ENCODE measurements at regions not wholly inside any gene's neighbourhood (a gene's known extent, or its start where the extent isn't known, plus 50 kb on each side); places are given as distances from the start of the nearest gene placed in this dataset.

GRCh38 chr18:21179590-21180220, 62.3 kb upstream of the GREB1L start:
- Histone ChIP-seq H2AFZ (ENCODE audit: low read depth, low read length) (no peak overlapping the region), H3F3A (ENCODE audit: insufficient read depth, low read length, poor library complexity, severe bottlenecking) (no peaks in the 10 kb centered on the region), H4K20me1 (ENCODE audit: insufficient read depth) (no peaks in the 10 kb centered on the region), H3K4me2 (ENCODE audit: low read length) (no peak overlapping the region), H3K79me2 (replicated peaks; ENCODE audit: insufficient read depth, low read length) (no peaks in the 10 kb centered on the region), H3K9ac (ENCODE audit: low read length) (no peak overlapping the region), H3K27ac (ENCODE audit: low read length) (no peak overlapping the region), H3K4me3 (ENCODE audit: low read length) (no peak overlapping the region), H3K27me3 (ENCODE audit: insufficient read depth, low read depth, low read length) (no peaks in the 10 kb centered on the region), H3K36me3 (ENCODE audit: insufficient read depth, low read length) (no peaks in the 10 kb centered on the region), H3K9me2 (ENCODE audit: insufficient read depth, low read length) (no peaks in the 10 kb centered on the region), H3K9me3 (ENCODE audit: low read length) (no peaks in the 10 kb centered on the region)
- TF ChIP-seq RAD21 (conservative IDR thresholded peaks at IDR 0.05) (peak; percentile 83), POLR2AphosphoS5 (IDR thresholded peaks at IDR 0.05) (no peak), EP300 (conservative IDR thresholded peaks at IDR 0.05; ENCODE audit: poor library complexity, severe bottlenecking) (no peak), MXI1 (conservative IDR thresholded peaks at IDR 0.05; ENCODE audit: poor library complexity, severe bottlenecking) (no peak), TAF1 (IDR thresholded peaks at IDR 0.05; ENCODE audit: low read depth) (no peak), EZH2 (IDR thresholded peaks at IDR 0.05; ENCODE audit: borderline replicate concordance, insufficient read depth, low read length, poor library complexity, severe bottlenecking) (no peak), SMC3 (conservative IDR thresholded peaks at IDR 0.05; ENCODE audit: poor library complexity) (peak; percentile 76)
- TF ChIP-seq, protein P1, sequence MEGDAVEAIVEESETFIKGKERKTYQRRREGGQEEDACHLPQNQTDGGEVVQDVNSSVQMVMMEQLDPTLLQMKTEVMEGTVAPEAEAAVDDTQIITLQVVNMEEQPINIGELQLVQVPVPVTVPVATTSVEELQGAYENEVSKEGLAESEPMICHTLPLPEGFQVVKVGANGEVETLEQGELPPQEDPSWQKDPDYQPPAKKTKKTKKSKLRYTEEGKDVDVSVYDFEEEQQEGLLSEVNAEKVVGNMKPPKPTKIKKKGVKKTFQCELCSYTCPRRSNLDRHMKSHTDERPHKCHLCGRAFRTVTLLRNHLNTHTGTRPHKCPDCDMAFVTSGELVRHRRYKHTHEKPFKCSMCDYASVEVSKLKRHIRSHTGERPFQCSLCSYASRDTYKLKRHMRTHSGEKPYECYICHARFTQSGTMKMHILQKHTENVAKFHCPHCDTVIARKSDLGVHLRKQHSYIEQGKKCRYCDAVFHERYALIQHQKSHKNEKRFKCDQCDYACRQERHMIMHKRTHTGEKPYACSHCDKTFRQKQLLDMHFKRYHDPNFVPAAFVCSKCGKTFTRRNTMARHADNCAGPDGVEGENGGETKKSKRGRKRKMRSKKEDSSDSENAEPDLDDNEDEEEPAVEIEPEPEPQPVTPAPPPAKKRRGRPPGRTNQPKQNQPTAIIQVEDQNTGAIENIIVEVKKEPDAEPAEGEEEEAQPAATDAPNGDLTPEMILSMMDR (IDR thresholded peaks at IDR 0.05; ENCODE audit: poor library complexity, severe bottlenecking): peak; percentile 82
- TF ChIP-seq, protein P2, sequence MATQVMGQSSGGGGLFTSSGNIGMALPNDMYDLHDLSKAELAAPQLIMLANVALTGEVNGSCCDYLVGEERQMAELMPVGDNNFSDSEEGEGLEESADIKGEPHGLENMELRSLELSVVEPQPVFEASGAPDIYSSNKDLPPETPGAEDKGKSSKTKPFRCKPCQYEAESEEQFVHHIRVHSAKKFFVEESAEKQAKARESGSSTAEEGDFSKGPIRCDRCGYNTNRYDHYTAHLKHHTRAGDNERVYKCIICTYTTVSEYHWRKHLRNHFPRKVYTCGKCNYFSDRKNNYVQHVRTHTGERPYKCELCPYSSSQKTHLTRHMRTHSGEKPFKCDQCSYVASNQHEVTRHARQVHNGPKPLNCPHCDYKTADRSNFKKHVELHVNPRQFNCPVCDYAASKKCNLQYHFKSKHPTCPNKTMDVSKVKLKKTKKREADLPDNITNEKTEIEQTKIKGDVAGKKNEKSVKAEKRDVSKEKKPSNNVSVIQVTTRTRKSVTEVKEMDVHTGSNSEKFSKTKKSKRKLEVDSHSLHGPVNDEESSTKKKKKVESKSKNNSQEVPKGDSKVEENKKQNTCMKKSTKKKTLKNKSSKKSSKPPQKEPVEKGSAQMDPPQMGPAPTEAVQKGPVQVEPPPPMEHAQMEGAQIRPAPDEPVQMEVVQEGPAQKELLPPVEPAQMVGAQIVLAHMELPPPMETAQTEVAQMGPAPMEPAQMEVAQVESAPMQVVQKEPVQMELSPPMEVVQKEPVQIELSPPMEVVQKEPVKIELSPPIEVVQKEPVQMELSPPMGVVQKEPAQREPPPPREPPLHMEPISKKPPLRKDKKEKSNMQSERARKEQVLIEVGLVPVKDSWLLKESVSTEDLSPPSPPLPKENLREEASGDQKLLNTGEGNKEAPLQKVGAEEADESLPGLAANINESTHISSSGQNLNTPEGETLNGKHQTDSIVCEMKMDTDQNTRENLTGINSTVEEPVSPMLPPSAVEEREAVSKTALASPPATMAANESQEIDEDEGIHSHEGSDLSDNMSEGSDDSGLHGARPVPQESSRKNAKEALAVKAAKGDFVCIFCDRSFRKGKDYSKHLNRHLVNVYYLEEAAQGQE (IDR thresholded peaks at IDR 0.05; ENCODE audit: borderline replicate concordance): no peak

DNA sequence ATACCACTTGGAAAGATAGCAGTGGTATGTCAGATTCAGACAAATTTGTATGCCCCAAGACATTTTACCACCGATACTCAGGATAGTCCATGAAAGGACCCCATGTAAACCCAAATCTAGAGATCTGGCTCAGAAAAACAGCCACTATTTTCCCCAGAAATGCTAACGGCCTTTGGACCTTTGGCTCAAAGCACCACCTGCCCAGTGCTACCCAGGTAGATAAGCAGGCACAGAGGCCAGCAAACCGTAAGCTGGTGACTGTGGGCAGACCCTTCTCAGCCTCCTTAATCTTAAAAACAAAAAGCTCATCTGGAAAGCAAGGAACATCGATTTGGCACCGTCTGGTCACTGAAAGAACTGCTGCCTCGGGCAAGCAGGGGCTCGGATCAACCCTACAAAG, 61.4 kb upstream of the GREB1L start:
- TF ChIP-seq EP300 (conservative IDR thresholded peaks at IDR 0.05; ENCODE audit: poor library complexity, severe bottlenecking) (no peak), TAF1 (IDR thresholded peaks at IDR 0.05; ENCODE audit: low read depth) (no peak), POLR2AphosphoS5 (IDR thresholded peaks at IDR 0.05) (no peak), MXI1 (conservative IDR thresholded peaks at IDR 0.05; ENCODE audit: poor library complexity, severe bottlenecking) (no peak), SMC3 (conservative IDR thresholded peaks at IDR 0.05; ENCODE audit: poor library complexity) (no peak), RAD21 (conservative IDR thresholded peaks at IDR 0.05) (no peak), EZH2 (IDR thresholded peaks at IDR 0.05; ENCODE audit: borderline replicate concordance, insufficient read depth, low read length, poor library complexity, severe bottlenecking) (no peak)
- TF ChIP-seq, protein P2 (IDR thresholded peaks at IDR 0.05; ENCODE audit: borderline replicate concordance): no peak
- TF ChIP-seq, protein P1 (IDR thresholded peaks at IDR 0.05; ENCODE audit: poor library complexity, severe bottlenecking): no peak

More for the DNA sequence above, 61.4 kb upstream of the GREB1L start:
- Histone ChIP-seq H3K9me2 (ENCODE audit: insufficient read depth, low read length) (no peaks in the 10 kb centered on the region), H3K36me3 (ENCODE audit: insufficient read depth, low read length) (no peaks in the 10 kb centered on the region), H3K27ac (ENCODE audit: low read length) (no peak overlapping the region), H3K4me2 (ENCODE audit: low read length) (no peak overlapping the region), H2AFZ (ENCODE audit: low read depth, low read length) (no peak overlapping the region), H3K9me3 (ENCODE audit: low read length) (no peaks in the 10 kb centered on the region), H3K4me3 (ENCODE audit: low read length) (no peak overlapping the region), H3K9ac (ENCODE audit: low read length) (no peak overlapping the region), H3K27me3 (ENCODE audit: insufficient read depth, low read depth, low read length) (no peaks in the 10 kb centered on the region), H4K20me1 (ENCODE audit: insufficient read depth) (no peaks in the 10 kb centered on the region), H3K79me2 (replicated peaks; ENCODE audit: insufficient read depth, low read length) (no peaks in the 10 kb centered on the region), H3F3A (ENCODE audit: insufficient read depth, low read length, poor library complexity, severe bottlenecking) (no peaks in the 10 kb centered on the region)

All from neural cell (in vitro differentiated cells).